Testis (tissue), 2 donors: ENCODE measurements at regions not wholly inside any gene's neighbourhood (a gene's known extent, or its start where the extent isn't known, plus 50 kb on each side); places are given as distances from the start of the nearest gene placed in this dataset.

Experiments
- CTCF ChIP-seq, 3 experiments: fragments of 450-650 bp in 2 of 3; fragments of 200-600 bp in 1 of 3; sonication (generic) in 1 of 3; IDR thresholded peaks; one replicate each; pipeline ENCODE4 v1.5.1; 2016 to 2019; ENCODE audit warnings: antibody characterized with exemption in 3 of 3, mild to moderate bottlenecking in 2 of 3, moderate library complexity in 1 of 3
- POLR2A ChIP-seq: fragments of 450-650 bp; IDR thresholded peaks from one replicate; pipeline ENCODE4 v1.6.1; 2017; ENCODE audit warnings: antibody characterized with exemption, mild to moderate bottlenecking, moderate library complexity

GRCh38 chr5:57540823-57541222, 58.2 kb upstream of the ACTBL2 start:
- TF ChIP-seq POLR2A: no peak
- TF ChIP-seq CTCF (IDR thresholded peaks at IDR 0.05): no peak
